ENCODE measurements at regions not wholly inside any gene's neighbourhood (a gene's known extent, or its start where the extent isn't known, plus 50 kb on each side); places are given as distances from the start of the nearest gene placed in this dataset.
"Not testable (repeated sequence)": the region's sequence is repeated elsewhere in the genome, so short reads cannot be mapped to it uniquely, and the experiment has no call there.

DNA sequence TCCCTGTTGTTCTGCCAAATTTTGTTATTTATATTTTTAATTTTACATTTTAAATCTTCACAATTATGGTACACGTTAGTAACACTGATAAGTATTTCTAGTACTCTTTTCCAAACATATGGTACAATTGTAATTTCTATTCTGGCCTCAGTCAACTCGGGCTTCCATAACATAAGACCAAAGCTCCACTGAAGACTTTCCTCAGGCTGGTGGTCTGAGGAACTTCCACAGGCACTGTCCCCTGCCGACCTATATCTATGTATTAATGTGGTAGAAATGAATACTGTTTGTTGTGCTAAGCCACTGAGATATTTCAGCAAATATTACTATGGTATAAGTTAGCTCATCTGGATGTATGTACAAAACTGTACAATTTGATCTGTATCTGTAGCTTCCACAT, 407.6 kb upstream of the ZNF804A start:
- no peak for DNase-seq (ENCODE audit: low spot score)

DNA sequence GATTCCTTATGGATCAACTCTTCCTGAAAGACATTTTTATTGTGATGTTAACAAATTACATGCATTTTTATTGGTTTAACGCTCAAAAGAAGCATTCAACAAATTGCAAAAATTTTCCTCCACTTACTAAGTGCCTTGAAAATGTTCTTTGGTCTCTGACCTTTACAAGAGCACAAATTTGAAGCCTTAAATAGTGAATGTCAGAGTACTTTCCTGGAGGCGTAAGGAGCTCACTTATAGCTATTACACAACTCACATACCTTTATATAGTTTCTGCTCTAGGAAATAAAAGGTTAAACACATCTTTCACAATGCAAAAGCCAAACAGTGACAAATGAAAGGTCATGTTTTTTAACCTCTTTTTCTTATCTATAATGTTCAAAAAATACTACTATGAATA, 405.7 kb upstream of the ZNF804A start:
- DNase-seq (ENCODE audit: low spot score): no peak

DNA sequence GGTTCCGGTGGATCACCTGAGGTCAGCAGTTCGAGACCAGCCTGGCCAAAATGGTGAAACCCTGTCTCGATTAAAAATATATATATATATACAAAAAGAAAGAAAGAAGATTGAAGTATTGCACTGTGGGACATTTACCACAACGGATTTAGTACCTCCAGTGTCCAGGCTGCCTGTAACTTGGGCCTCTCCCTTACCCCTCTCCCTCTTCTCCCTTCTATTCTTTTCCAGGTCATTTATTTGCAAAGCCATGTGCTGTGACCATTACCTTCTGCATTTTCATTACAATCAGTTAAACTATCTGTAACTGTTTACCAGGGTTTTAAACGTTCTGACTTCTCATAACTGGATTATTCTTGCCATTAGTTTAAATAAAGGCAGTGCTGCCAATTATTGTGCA, 400.9 kb upstream of the ZNF804A start:
- DNase-seq (ENCODE audit: low spot score): no peak

DNA sequence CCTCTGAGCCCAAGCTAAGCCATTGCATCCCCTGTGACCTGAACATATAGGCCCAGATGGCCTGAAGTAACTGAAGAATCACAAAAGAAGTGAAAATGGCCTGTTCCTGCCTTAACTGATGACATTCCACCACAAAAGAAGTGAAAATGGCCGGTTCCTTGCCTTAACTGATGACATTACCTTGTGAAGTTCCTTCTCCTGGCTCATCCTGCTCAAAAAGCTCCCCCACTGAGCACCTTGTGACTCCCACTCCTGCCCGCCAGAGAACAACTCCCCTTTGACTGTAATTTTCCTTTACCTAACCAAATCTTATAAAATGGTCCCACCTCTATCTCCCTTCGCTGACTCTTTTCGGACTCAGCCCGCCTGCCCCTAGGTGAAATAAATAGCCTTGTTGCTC, 399.5 kb upstream of the ZNF804A start:
- DNase-seq (ENCODE audit: low spot score): not testable (repeated sequence)

DNA sequence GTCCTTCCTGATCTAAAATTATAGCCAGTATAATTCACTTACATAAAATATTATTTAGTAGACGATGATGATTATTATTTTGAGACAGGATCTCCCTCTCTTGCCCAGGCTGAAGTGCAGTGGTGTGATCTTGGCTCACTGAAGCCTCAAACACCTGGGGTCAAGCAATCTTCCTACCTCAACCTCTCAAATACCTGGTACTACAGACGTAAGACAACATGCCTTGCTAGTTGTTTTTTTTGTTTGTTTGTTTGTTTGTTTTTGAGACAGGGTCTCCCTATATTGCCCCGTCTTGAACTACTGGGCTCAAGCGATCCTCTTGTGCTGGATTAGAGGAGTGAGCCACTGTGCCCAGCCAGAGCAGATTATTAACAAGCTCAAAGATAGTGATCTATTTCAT, 399.1 kb upstream of the ZNF804A start:
- no peak for DNase-seq (ENCODE audit: low spot score)

DNA sequence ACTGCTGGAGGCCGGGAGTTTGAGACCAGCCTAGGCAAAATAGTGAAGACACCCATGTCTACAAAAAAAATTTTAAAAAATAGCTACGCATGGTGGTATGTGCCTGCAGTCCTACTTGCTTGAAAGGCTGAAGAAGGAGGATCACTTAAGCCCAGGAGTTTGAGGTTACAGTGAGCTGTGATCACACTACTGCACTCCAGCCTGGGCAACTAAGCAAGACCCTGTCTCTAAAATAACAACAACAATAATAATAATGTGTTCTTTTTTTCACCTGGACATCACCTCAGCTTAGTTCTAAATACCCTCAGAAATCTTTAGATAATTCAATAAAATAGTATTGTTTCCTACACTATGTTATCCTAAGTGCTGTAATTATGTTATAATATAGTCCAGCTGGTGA, 397.1 kb upstream of the ZNF804A start:
- no peak for DNase-seq (ENCODE audit: low spot score)

DNA sequence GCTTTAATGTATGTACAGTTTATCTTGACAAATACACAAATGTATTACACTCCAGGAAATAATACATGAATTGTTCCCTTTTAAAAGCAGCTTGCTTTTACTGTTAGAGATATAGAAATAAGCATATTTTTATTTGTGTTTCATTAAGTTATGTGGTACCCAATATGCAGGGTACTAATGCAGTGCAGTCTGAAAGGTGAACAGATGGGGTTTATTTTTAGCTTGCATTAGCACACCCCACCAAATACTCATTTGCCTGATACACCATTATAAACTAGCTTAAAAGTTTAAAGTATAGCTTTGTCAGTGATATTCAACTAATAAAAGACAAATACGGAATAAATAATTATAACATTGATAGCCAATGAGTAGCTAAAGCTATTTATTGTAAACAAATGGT, 394.7 kb upstream of the ZNF804A start:
- DNase-seq (ENCODE audit: low spot score): no peak

DNA sequence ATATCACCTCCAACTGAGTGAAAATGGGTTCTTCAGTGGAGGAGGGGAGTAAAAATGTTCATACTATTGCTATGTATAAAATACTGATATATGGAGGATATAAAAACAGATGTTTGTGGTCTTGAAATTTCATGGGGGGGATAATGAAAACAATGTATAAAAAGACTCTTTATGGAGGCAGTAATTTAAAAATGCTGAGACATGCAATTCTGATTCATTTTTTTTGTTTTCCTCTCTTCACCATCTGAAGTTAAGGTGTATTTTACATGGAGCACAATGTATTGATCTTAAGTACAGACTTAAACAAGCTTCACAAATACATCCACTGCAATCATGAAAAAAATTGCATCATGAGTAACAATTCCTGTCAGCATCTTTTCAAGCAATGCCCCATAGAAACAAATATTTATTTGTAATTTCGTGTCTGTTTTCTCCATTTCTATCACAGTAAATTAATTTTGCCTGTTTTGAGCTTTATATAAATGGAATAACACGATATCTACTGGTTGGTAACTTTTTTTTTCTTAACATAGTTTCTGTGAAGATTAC, 393.2 kb upstream of the ZNF804A start:
- no peak for DNase-seq (ENCODE audit: low spot score)

DNA sequence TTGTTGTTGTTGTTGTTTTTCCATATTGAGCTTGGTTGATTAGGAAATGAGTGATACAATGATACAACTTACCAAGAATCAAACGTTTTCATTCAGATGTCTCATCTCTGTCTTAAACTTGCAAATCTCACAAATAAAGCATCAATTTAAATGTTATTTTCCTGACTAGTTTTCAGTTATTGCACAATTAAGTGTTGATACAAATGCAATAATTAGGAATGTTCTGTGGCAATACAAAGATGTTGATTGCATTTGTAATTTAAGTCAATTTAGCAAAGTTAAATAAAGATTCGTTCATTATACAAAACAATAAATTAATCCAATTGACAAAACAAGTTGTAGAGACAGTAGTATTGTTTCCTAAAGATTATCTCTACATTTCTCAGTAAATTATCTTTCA, 392.3 kb upstream of the ZNF804A start:
- no peak for DNase-seq (ENCODE audit: low spot score)

DNA sequence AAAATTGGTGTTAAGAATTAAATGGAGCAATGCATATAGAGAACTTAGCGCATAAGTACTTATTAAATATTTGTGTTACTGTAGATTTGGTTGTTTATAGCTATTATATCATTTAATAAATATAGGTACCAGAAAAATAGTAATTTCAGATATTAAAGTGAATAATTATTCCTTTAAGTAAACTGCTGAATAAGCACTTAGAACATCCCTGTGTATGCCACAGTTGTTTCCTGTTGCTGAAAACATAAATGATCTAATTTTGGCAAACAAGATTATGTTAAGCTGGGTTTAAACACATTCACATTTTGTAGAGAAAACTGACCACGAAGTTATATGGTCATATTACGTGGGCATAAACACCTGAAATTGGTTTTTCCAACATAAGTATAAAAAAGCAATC, 388.0 kb upstream of the ZNF804A start:
- DNase-seq (ENCODE audit: low spot score): no peak

DNA sequence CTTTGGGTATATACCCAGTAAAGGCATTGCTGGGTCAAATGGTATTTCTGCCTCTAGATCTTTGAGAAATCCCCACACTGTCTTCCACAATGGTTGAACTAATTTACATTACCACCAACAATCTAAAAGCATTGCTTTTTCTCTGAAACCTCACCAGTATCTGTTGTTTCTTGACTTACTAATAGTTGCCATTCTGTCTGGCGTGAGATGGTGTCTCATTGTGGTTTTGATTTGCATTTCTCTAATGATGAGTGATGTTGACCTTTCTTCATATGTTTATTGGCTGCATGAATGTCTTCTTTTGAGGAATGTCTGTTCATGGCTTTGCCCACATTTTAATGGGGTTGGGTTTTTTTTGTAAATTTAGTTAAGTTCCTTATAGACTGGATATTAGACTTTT, 382.6 kb upstream of the ZNF804A start:
- DNase-seq (ENCODE audit: low spot score): no peak

DNA sequence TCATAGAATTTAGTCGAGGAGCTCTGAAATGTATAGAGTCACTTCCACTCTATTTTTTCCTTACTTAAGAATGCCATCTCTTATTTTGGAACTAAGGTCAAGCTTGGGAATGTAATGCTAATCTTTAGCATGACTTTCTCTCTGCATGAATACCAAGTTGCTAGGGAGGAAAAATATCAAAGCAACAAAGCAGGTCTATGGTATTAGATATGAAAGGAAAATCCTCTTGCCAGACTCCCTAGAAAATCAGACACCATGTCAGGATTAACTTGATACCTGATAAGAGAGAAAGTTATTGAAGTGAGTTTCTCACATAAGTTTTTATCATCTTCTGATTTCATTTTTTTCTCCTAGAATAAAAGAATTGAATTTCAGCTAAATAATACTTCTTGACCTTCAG, 341.7 kb upstream of the ZNF804A start:
- DNase-seq (ENCODE audit: low spot score): peak; percentile 77

DNA sequence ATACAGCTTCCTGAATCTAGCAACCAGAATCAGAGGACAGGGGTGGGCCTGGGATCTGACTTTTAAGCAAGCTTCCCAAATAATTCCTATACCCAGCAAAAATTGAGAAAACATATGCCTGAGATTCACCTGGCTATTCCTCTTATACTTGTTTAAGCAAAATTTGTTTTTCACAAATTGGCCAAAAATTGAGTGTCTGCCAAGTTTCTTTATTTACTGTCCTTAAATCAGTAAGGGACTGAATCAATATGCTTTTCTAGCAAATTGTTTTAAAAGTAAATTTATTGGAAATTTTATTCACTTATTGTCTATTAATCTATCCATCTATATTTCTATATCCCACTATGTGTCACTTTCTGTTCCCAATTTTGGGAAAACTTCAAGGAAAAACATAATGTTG, 337.0 kb upstream of the ZNF804A start:
- no peak for DNase-seq (ENCODE audit: low spot score)

DNA sequence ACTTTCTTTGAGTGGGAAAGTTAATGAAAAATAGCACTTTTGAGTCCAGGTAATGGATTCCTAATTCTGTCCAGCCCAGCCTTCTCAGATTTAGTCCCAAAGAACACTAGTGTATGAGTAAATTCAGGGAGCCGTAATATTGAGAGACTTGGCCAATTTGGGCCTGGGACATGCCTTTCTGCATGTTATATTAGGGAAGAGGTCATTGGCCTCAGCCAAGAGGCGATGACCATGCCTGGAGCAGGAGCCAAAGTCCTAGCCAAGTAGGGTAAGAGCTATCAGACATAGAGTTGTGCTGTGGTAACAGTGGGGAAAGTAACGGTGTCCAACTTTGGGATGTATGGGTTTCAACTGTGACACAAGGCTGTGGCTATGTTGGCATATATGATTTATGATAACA, 336.5 kb upstream of the ZNF804A start:
- no peak for DNase-seq (ENCODE audit: low spot score)

DNA sequence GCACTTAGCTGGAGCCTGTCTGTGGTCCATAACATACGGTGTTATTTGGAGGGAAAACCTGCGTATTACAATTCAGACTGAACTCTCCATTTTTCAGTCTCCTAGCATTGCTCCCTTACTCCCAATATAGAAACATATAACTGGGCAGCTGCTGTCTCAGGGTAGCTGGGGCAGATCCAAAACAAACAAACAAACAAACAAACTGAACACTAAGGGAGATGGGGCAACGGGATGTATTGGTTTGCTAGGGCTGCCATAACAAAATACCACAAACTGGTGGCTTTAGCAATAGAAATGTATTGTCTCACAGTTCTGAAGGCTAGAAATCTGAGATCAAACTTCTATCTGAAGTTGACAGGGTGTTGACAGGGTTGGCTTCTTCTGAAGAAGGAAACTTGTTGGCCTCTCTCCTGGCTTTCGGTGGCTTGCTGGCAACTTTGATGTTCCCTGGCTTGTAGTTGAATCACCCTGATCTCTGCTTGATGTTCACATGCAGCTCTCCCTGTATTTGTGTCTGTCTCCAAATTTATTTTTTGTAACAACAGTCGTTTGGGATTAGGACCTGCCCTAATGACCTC, 329.3 kb upstream of the ZNF804A start:
- no peak for DNase-seq (ENCODE audit: low spot score)

DNA sequence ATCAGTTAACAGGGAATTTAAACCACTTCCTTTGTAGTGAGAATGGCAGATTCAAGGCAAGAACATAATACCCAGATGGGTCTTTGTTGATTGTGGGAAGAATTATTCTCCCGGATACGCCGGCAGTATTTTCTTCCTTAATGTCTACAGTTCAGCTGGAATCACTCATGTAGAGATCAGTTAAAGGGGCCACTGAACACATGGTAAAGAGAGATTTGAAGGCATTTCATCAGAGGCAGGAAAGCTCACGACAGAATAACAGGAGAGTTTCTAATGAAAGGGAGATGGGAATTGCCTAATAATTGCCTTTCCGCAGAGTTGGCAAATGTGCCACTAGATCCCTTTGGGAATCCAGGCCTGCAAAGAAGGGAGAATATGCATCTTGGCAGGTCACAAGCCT, 327.7 kb upstream of the ZNF804A start:
- DNase-seq (ENCODE audit: low spot score): peak; percentile 17

DNA sequence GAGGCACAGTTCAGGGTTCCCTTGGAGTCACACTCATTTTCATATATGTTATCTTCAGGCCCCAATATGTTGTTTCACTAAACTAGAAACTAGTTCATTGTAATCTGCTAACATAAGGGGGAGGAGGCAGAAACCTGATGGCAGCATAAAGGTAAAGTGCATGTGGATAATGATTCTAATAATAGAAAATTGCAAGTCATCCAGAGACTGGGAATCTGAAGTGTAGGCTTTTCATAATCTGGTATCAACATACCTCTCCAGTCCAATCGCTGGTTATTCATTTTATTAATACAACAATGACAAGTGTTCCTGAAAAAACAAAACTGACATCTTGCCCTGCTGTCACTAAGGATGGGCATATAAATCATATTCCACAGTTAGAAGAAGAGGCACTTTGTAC, 326.3 kb upstream of the ZNF804A start:
- DNase-seq (ENCODE audit: low spot score): no peak

DNA sequence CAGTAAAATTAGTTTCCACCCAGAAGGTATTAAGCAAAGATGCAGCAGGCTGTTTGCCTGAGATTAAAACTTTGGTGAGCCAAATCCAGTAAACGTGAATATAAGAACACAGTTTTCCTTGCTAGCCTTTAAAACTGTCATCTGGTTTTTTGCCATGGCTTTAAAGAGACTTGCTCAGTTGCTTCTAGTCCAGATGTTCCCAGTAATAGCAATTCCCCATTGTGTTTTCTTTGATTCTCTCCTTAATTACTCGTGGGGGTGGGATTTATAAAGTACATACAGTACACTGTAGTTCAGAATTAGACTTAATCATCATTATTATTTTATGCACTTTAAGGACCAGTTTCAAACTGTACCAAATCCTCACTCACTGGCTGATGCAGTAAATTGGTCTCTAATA, 303.5 kb upstream of the ZNF804A start:
- no peak for DNase-seq (ENCODE audit: low spot score)

DNA sequence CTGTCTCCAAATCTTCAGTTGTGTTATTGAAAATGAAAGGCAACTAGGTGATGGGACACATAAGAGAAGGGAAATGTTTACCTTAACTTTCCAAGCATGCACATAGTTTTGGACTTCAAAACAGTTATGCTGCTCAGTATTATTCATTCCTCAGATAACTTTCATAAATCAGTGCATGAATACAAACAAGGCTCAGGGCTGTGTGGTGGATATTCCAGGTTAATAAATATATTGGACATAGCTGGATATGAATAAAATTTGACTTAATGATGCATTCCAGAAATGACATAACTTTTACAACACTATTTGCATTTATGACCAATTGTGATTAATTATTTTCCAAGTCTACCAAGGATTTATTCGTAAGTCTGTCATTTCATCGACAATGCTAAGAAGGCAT, 301.2 kb upstream of the ZNF804A start:
- DNase-seq (ENCODE audit: low spot score): no peak

DNA sequence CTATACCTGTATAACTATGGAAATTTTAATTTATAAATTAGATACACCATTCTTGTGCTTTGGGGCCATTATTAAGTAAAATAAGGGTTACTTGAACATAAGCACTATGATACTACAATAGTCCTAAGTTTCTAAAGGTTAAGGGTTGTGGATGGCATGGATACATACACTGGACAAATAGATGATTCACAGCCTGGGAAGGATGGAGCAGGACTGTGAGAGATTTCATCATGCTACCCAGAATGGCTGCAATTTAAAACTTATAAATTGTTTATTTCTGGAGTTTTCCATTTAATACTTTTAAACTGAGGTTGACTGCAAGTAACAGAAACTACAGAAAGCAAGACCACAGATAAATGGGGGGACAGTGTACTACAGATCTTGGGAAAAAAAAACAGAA, 295.8 kb upstream of the ZNF804A start:
- no peak for DNase-seq (ENCODE audit: low spot score)

DNA sequence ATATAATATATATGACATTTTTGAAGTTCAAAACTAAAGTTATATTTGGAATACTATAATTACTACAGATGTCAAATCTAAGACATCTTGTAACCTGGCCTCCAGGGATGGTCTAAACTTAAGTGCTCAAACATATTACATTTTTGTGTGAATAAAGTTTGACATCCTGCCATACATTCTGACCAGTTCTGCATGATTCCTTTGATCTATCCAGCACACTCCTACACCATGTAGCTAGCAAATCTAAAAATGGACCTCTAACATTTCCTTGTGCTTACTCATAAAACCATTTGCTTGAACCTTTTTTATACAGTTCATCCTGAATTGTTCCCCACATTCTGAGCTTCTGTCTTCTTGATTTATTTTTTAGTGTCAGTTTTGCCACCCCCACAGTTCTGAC, 294.3 kb upstream of the ZNF804A start:
- DNase-seq (ENCODE audit: low spot score): no peak

DNA sequence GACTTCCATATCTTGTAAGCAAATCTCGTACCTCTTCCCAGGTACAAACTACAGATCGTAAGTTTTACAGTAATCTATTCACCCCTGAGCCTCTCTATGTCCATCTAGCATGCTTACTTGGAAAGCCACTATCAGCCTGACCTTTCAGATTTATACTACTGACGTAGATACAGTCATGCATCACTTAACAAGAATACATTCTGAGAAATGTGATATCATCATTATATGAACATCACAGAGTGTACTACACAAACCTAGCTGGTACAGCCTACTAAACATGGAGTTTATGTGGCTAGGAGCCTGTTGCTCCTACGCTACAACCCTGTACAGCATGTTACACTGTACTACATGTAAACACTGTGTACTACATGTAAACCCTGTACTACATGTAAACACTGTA, 293.2 kb upstream of the ZNF804A start:
- no peak for DNase-seq (ENCODE audit: low spot score)

DNA sequence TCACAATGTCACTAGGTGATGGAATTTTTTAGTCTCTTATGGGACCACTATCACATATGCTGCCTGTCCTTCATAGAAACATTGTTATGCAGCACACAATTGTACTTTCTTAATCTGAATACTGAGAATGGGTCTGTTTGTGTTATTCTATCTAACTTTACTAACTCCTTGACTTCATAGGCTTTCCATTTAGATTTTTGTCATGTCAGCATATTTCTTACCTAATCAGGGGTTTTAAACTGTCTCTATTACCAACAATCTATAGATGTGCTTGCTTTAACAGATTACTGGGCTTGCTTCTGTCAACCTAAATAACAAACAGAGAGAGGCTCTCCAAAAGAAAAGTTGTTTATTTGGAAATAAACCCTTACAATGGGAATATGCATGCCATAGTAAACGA, 289.6 kb upstream of the ZNF804A start:
- no peak for DNase-seq (ENCODE audit: low spot score)

DNA sequence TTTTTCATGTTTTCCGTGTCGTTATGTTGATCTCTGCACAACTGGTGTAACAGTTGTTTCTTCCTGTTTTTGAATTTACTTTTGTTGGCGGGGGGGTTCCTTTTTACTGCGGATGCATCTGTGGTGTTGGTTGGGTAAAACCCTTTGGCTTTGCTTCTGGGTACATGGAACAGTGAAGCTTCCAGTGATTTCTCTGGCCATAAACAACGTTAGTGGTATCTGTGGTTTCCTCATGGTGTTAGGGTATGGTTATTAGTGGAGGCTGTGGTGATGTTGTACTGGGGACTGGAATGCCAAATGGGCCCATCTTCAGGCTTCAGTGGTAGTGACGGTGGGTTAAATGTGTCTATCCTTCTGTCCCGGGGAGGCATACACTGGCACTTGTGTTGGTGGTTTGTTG, 285.4 kb upstream of the ZNF804A start:
- no peak for DNase-seq (ENCODE audit: low spot score)

Data from umbilical cord (tissue), 1 donor.